Osteocyte (in vitro differentiated cells): ENCODE measurements at regions not wholly inside any gene's neighbourhood (a gene's known extent, or its start where the extent isn't known, plus 50 kb on each side); places are given as distances from the start of the nearest gene placed in this dataset.

Experiments used
- DNase-seq: peaks from one replicate; pipeline ENCODE4 v3.0.0; 2021; ENCODE audit warnings: mixed read lengths; ENCODE audit not compliant: unreplicated experiment; ENCODE audit errors: extremely low spot score
- H3K27ac Mint-ChIP-seq: one replicate; pipeline ENCODE4 v1.8.0; 2021; ENCODE audit warnings: mild to moderate bottlenecking, mixed read lengths; ENCODE audit not compliant: unreplicated experiment
- H3K27me3 Mint-ChIP-seq: one replicate; pipeline ENCODE4 v1.8.0; 2021; ENCODE audit warnings: mixed read lengths; ENCODE audit not compliant: unreplicated experiment
- H3K36me3 Mint-ChIP-seq: one replicate; pipeline ENCODE4 v1.8.0; 2021; ENCODE audit warnings: mixed read lengths; ENCODE audit not compliant: unreplicated experiment
- H3K4me1 Mint-ChIP-seq: one replicate; pipeline ENCODE4 v1.8.0; 2021; ENCODE audit warnings: mixed read lengths; ENCODE audit not compliant: unreplicated experiment
- H3K4me3 Mint-ChIP-seq: one replicate; pipeline ENCODE4 v1.8.0; 2021; ENCODE audit warnings: mild to moderate bottlenecking, moderate library complexity, mixed read lengths; ENCODE audit not compliant: unreplicated experiment
- H3K9me3 Mint-ChIP-seq: one replicate; pipeline ENCODE4 v1.8.0; 2021; ENCODE audit warnings: mixed read lengths; ENCODE audit not compliant: unreplicated experiment
- CTCF ChIP-seq: fragments of 200-600 bp; sonication (generic); IDR thresholded peaks from 2 replicates; pipeline ENCODE4 v1.5.0; 2021; ENCODE audit warnings: antibody characterized with exemption, mild to moderate bottlenecking, moderate library complexity

GRCh38 chr4:125911058-125911457 is 596.3 kb downstream of the FAT4 start:
- DNase-seq: no peak
- no peaks in the 10 kb centered on the region for H3K36me3 Mint-ChIP-seq
- no peaks in the 10 kb centered on the region for H3K4me1 Mint-ChIP-seq
- no peak for TF ChIP-seq CTCF
- H3K9me3 Mint-ChIP-seq: no peaks in the 10 kb centered on the region
- H3K27me3 Mint-ChIP-seq: peaks cover 16% of the 10 kb centered on the region
- H3K27ac Mint-ChIP-seq: no peak overlapping the region
- no peak overlapping the region for H3K4me3 Mint-ChIP-seq

- no peak for TF ChIP-seq CTCF
- H3K9me3 Mint-ChIP-seq: no peaks in the 10 kb centered on the region
Observed at GRCh38 chr4:125911481-125911880, 596.7 kb downstream of the FAT4 start.

GRCh38 chr4:125917559-125917958 is 602.8 kb downstream of the FAT4 start:
- TF ChIP-seq CTCF: no peak
- Mint-ChIP-seq H3K9me3 (no peaks in the 10 kb centered on the region), H3K4me1 (no peaks in the 10 kb centered on the region), H3K27ac (no peak overlapping the region), H3K27me3 (peaks cover 4% of the 10 kb centered on the region), H3K36me3 (no peaks in the 10 kb centered on the region), H3K4me3 (no peak overlapping the region)
- DNase-seq: no peak

More at GRCh38 chr4:125911481-125911880, 596.7 kb downstream of the FAT4 start:
- Mint-ChIP-seq H3K36me3 (no peaks in the 10 kb centered on the region), H3K27me3 (peaks cover 13% of the 10 kb centered on the region), H3K27ac (no peak overlapping the region), H3K4me1 (no peaks in the 10 kb centered on the region), H3K4me3 (no peak overlapping the region)
- no peak for DNase-seq

- no peak overlapping the region for H3K4me3 Mint-ChIP-seq
- no peak overlapping the region for H3K27ac Mint-ChIP-seq
- H3K4me1 Mint-ChIP-seq: no peaks in the 10 kb centered on the region
- H3K36me3 Mint-ChIP-seq: peaks cover 6% of the 10 kb centered on the region
- peaks cover 19% of the 10 kb centered on the region for H3K9me3 Mint-ChIP-seq
- no peak for DNase-seq
- TF ChIP-seq CTCF: no peak
- H3K27me3 Mint-ChIP-seq: peaks cover 3% of the 10 kb centered on the region
Observed at GRCh38 chr4:125928652-125929051, 613.9 kb downstream of the FAT4 start.

GRCh38 chr4:125938541-125938940 is 623.8 kb downstream of the FAT4 start:
- Mint-ChIP-seq H3K4me1 (no peaks in the 10 kb centered on the region), H3K9me3 (peaks cover 22% of the 10 kb centered on the region), H3K27me3 (peaks cover 25% of the 10 kb centered on the region), H3K4me3 (no peak overlapping the region), H3K36me3 (peaks cover under 1% of the 10 kb centered on the region), H3K27ac (no peak overlapping the region)
- TF ChIP-seq CTCF: no peak
- DNase-seq: no peak
